HepG2 (cell line): ENCODE measurements at regions not wholly inside any gene's neighbourhood (a gene's known extent, or its start where the extent isn't known, plus 50 kb on each side); places are given as distances from the start of the nearest gene placed in this dataset.

Experiments used
- ATAC-seq: fragments of 200-7000 bp; cut with Tn5 transposase; 3 replicates; pipeline ENCODE4 v1.9.1; 2020; ENCODE audit warnings: mild to moderate bottlenecking, moderate library complexity
- BruUV-seq: library from RNA; stranded (reverse); fragments of 400-500 nt; replicated peaks from 2 replicates; lab custom pipeline; 2021; lab: Mats Ljungman, UMichigan
- CTCF ChIA-PET: fragments of 300-600 bp; formaldehyde crosslinking; extraction: SDS; loops from one replicate; lab custom pipeline; 2021; ENCODE audit warnings: low total read pairs, inconsistent platforms, low intra/inter-chr PET ratio; lab: Yijun Ruan, JAX
- POLR2A ChIA-PET: fragments of 350-600 bp; sonication (Branson Sonifier 250); formaldehyde crosslinking; loops from one replicate; lab custom pipeline; 2020; ENCODE audit warnings: antibody characterized with exemption, inconsistent platforms; lab: Yijun Ruan, JAX
- DNase-seq: peaks from one replicate; pipeline ENCODE4 v3.0.0-alpha.2; 2015; ENCODE audit warnings: low spot score
- FAIRE-seq: peaks from 3 replicates; lab custom pipeline; 2011; peaks lifted over from hg19 to GRCh38; lab: Jason Lieb, UNC
- H2AFZ ChIP-seq: one replicate; pipeline ENCODE4 v1.6.1; 2011; ENCODE audit warnings: low read length, inconsistent platforms
- H3K27ac ChIP-seq: fragments of 300-600 bp; 3 replicates; pipeline ENCODE4 v1.8.0; 2011; ENCODE audit warnings: mixed run types, mild to moderate bottlenecking, mixed read lengths, low read length, inconsistent platforms; ENCODE audit not compliant: insufficient read depth; ENCODE audit errors: extremely low read length
- H3K27me3 ChIP-seq, 2 experiments: fragments of 200-600 bp in 1 of 2; 2 replicates in 1 of 2; 3 replicates in 1 of 2; pipeline versions ENCODE4 v1.6.0 to v1.8.0; 2011; ENCODE audit warnings: low read length in 2 of 2, mild to moderate bottlenecking in 2 of 2, moderate library complexity in 2 of 2, inconsistent platforms in 1 of 2; ENCODE audit not compliant: insufficient read depth in 2 of 2, control insufficient read depth in 1 of 2
- H3K36me3 ChIP-seq, 2 experiments: fragments of 200-600 bp in 1 of 2; replicated peaks in 1 of 2; 2 replicates in 1 of 2; 3 replicates in 1 of 2; pipeline versions ENCODE4 v1.5.1 to v1.8.0; 2011; ENCODE audit warnings: low read length in 2 of 2, inconsistent platforms in 1 of 2; ENCODE audit not compliant: insufficient read depth in 2 of 2, control insufficient read depth in 1 of 2
- H3K4me1 ChIP-seq: 2 replicates; pipeline ENCODE4 v1.5.1; 2012; ENCODE audit warnings: low read length, inconsistent platforms; ENCODE audit not compliant: insufficient read depth
- H3K4me2 ChIP-seq: 2 replicates; pipeline ENCODE4 v1.6.0; 2011; ENCODE audit warnings: low read depth, low read length, inconsistent platforms
- H3K4me3 ChIP-seq, 3 experiments: fragments of 200-600 bp in 1 of 3; sonication (generic), shearing (Covaris generic) in 1 of 3; replicated peaks in 1 of 3; 2 replicates each; pipeline ENCODE4 v1.5.1; 2011 to 2016; ENCODE audit warnings: low read length in 3 of 3, inconsistent platforms in 2 of 3, low read depth in 2 of 3, mild to moderate bottlenecking in 2 of 3, control low read depth in 1 of 3, mixed read lengths in 1 of 3; ENCODE audit not compliant: insufficient read depth in 1 of 3
- H3K79me2 ChIP-seq: one replicate; pipeline ENCODE4 v1.6.1; 2011; ENCODE audit warnings: low read length, inconsistent platforms; ENCODE audit not compliant: insufficient read depth
- H3K9ac ChIP-seq: 2 replicates; pipeline ENCODE4 v1.6.0; 2011; ENCODE audit warnings: mild to moderate bottlenecking, low read depth, low read length, inconsistent platforms; ENCODE audit not compliant: insufficient read depth
- H3K9me3 ChIP-seq: 2 replicates; pipeline ENCODE4 v1.5.1; 2012; ENCODE audit warnings: mild to moderate bottlenecking, low read length
- H4K20me1 ChIP-seq: 2 replicates; pipeline ENCODE4 v1.6.0; 2011; ENCODE audit warnings: inconsistent platforms, mild to moderate bottlenecking, low read length, moderate library complexity; ENCODE audit not compliant: insufficient read depth
- BRF2 ChIP-seq: sonication (generic); formaldehyde crosslinking; IDR thresholded peaks from 2 replicates; pipeline ENCODE4 v1.8.1; 2022; ENCODE audit warnings: mild to moderate bottlenecking, missing genetic modification reagents
- KLF13 ChIP-seq: sonication (generic); formaldehyde crosslinking; IDR thresholded peaks from 2 replicates; pipeline ENCODE4 v1.4.0; 2020; ENCODE audit warnings: mild to moderate bottlenecking, missing genetic modification reagents
- LRRFIP1 ChIP-seq: sonication (generic); formaldehyde crosslinking; conservative IDR thresholded peaks from 2 replicates; pipeline ENCODE4 v1.4.0; 2020; ENCODE audit warnings: missing genetic modification reagents
- MBD4 ChIP-seq: IDR thresholded peaks from 2 replicates; pipeline ENCODE4 v1.6.1; 2012; ENCODE audit warnings: low read length, inconsistent platforms, borderline replicate concordance
- NCOA2 ChIP-seq: sonication (generic); formaldehyde crosslinking; IDR thresholded peaks from 2 replicates; pipeline ENCODE4 v1.8.0; 2022; ENCODE audit warnings: inconsistent platforms
- NR1H2 ChIP-seq: sonication (generic); formaldehyde crosslinking; IDR thresholded peaks from 2 replicates; pipeline ENCODE4 v1.8.1; 2022; ENCODE audit warnings: low read depth, missing genetic modification reagents, borderline replicate concordance
- SRF ChIP-seq: IDR thresholded peaks from 2 replicates; pipeline ENCODE4 v1.6.1; 2011; ENCODE audit warnings: mild to moderate bottlenecking, low read depth, low read length, moderate library complexity
- ZBTB7B ChIP-seq: sonication (generic); formaldehyde crosslinking; IDR thresholded peaks from 2 replicates; pipeline ENCODE4 v1.4.0; 2020; ENCODE audit warnings: missing genetic modification reagents
- ZNF12 ChIP-seq: sonication (generic); formaldehyde crosslinking; IDR thresholded peaks from 2 replicates; pipeline ENCODE4 v1.5.0; 2020; ENCODE audit warnings: missing genetic modification reagents
- ZNF256 ChIP-seq: sonication (generic); formaldehyde crosslinking; conservative IDR thresholded peaks from 2 replicates; pipeline ENCODE4 v1.4.0; 2020; ENCODE audit warnings: missing genetic modification reagents
- ZNF280B ChIP-seq: sonication (generic); formaldehyde crosslinking; IDR thresholded peaks from 2 replicates; pipeline ENCODE4 v1.5.0; 2020; ENCODE audit warnings: missing genetic modification reagents, mild to moderate bottlenecking, borderline replicate concordance
- ZNF317 ChIP-seq: sonication (generic); formaldehyde crosslinking; IDR thresholded peaks from 2 replicates; pipeline ENCODE4 v1.5.0; 2020; ENCODE audit warnings: mild to moderate bottlenecking, missing genetic modification reagents
- WGBS: methylation state at CpG from one replicate; pipeline ENCODE4 v1.1.6; 2017; ENCODE audit warnings: low lambda C conversion rate; 5-methylcytosine and 5-hydroxymethylcytosine counted together
- in situ Hi-C: cut with HindIII; loops from 2 replicates; pipeline ENCODE4 v1.10.0; 2017; ENCODE audit warnings: low pct_unique_long_range_greater_than_20kb; ENCODE audit not compliant: extremely low pct_ligation_motif_present
- intact Hi-C: fragments of 100-400 bp; cut with micrococcal nuclease; formaldehyde crosslinking; loops from one replicate; pipeline ENCODE4 v1.10.0; 2022; ENCODE audit not compliant: unreplicated experiment

- no peak for TF ChIP-seq ZNF256
- TF ChIP-seq, all 625 proteins: peak for 0
Measured at GRCh38 chr18:40313030-40313642, 1641.9 kb upstream of the PIK3C3 start (continued).

- H3K4me3 ChIP-seq = no peak overlapping the region
- in situ Hi-C loops = no loop called here
Measured at GRCh38 chr18:40307627-40308026, 1647.4 kb upstream of the PIK3C3 start.

More at GRCh38 chr18:40307627-40308026, 1647.4 kb upstream of the PIK3C3 start:
- H3K27me3 ChIP-seq = no peaks in the 10 kb centered on the region
- no peak overlapping the region for H3K4me2 ChIP-seq
- CTCF ChIA-PET = no interaction called here
- 4% methylated on average over 3 of the region's 3 CpGs for WGBS
- no TSS peak for BruUV-seq
- H3K9ac ChIP-seq = no peak overlapping the region
- no peak overlapping the region for H3K27ac ChIP-seq
- DNase-seq = no peak
- no peaks in the 10 kb centered on the region for H4K20me1 ChIP-seq
- H3K79me2 ChIP-seq = no peaks in the 10 kb centered on the region
- H3K9me3 ChIP-seq = no peaks in the 10 kb centered on the region; the same call in 1 of the 2 replicates
- no peak for FAIRE-seq
- TF ChIP-seq MBD4 (no peak), KLF13 (CRISPR knock-in tag) (no peak), ZNF317 (CRISPR knock-in tag) (no peak), LRRFIP1 (CRISPR knock-in tag) (no peak), SRF (no peak), ZNF280B (CRISPR knock-in tag) (no peak), ZNF12 (CRISPR knock-in tag) (no peak), NR1H2 (CRISPR knock-in tag) (no peak), BRF2 (CRISPR knock-in tag) (no peak), ZBTB7B (CRISPR knock-in tag) (no peak), NCOA2 (CRISPR knock-in tag) (no peak)
- TF ChIP-seq, all 625 proteins: peak for 0
- no peak for ATAC-seq
- Histone ChIP-seq H2AFZ (no peak overlapping the region), H3K36me3 (no peaks in the 10 kb centered on the region), H3K4me1 (no peaks in the 10 kb centered on the region)
- POLR2A ChIA-PET = no interaction called here
- intact Hi-C loops = no loop called here
